IMR-90 (cell line): ENCODE measurements at regions not wholly inside any gene's neighbourhood (a gene's known extent, or its start where the extent isn't known, plus 50 kb on each side); places are given as distances from the start of the nearest gene placed in this dataset.

ENCODE experiments used
- ATAC-seq: fragments of 200-7000 bp; cut with Tn5 transposase; 2 replicates; pipeline ENCODE4 v1.9.1; 2020; ENCODE audit warnings: low read depth, mild to moderate bottlenecking, moderate library complexity
- BruUV-seq: library from RNA; stranded (reverse); fragments of 400-500 nt; replicated peaks from 2 replicates; lab custom pipeline; 2021; lab: Mats Ljungman, UMichigan
- CTCF ChIA-PET: fragments of 300-600 bp; formaldehyde crosslinking; extraction: SDS; loops from one replicate; lab custom pipeline; 2021; ENCODE audit warnings: antibody characterized with exemption; lab: Yijun Ruan, JAX
- POLR2A ChIA-PET: fragments of 300-600 bp; sonication (Branson Sonifier 250); formaldehyde crosslinking; loops from one replicate; lab custom pipeline; 2022; ENCODE audit warnings: antibody characterized with exemption; ENCODE audit not compliant: unreplicated experiment; lab: Charles Lee
- DNase-seq: peaks from one replicate; pipeline ENCODE4 v3.0.0; 2013
- H2AFZ ChIP-seq: replicated peaks from 2 replicates; pipeline ENCODE3; 2013; ENCODE audit warnings: low read length, mild to moderate bottlenecking; ENCODE audit not compliant: poor library complexity
- H2AK5ac ChIP-seq: 2 replicates; pipeline ENCODE4 v1.6.1; 2013; ENCODE audit warnings: low read depth, low read length, inconsistent platforms
- H2AK9ac ChIP-seq: replicated peaks from 2 replicates; pipeline ENCODE3; 2013; ENCODE audit warnings: mild to moderate bottlenecking, low read depth, low read length, moderate library complexity; ENCODE audit not compliant: poor library complexity
- H2BK120ac ChIP-seq: 2 replicates; pipeline ENCODE4 v1.6.1; 2013; ENCODE audit warnings: low read depth, low read length, inconsistent platforms
- H2BK15ac ChIP-seq: 3 replicates; pipeline ENCODE4 v1.6.1; 2013; ENCODE audit warnings: low read depth, low read length, inconsistent platforms
- H2BK20ac ChIP-seq: 2 replicates; pipeline ENCODE4 v1.6.1; 2013; ENCODE audit warnings: low read depth, mild to moderate bottlenecking, inconsistent platforms, low read length, moderate library complexity
- H2BK5ac ChIP-seq: 2 replicates; pipeline ENCODE4 v1.6.1; 2013; ENCODE audit warnings: mild to moderate bottlenecking, low read depth, low read length, inconsistent platforms; ENCODE audit not compliant: poor library complexity, severe bottlenecking
- H3K14ac ChIP-seq: replicated peaks from 2 replicates; pipeline ENCODE4 v1.6.1; 2013; ENCODE audit warnings: low read depth, low read length, inconsistent platforms
- H3K18ac ChIP-seq: 2 replicates; pipeline ENCODE4 v1.6.1; 2013; ENCODE audit warnings: low read depth, low read length, control low read depth
- H3K23ac ChIP-seq: 2 replicates; pipeline ENCODE4 v1.6.1; 2013; ENCODE audit warnings: low read depth, low read length, inconsistent platforms
- H3K27ac ChIP-seq: 2 replicates; pipeline ENCODE4 v1.5.1; 2013; ENCODE audit warnings: mild to moderate bottlenecking, control low read depth, low read length; ENCODE audit not compliant: insufficient read depth
- H3K27me3 ChIP-seq: 2 replicates; pipeline ENCODE4 v1.6.1; 2013; ENCODE audit warnings: low read length; ENCODE audit not compliant: control insufficient read depth, insufficient read depth
- H3K36me3 ChIP-seq: 2 replicates; pipeline ENCODE4 v1.6.1; 2013; ENCODE audit warnings: low read length, mixed read lengths; ENCODE audit not compliant: control insufficient read depth, insufficient read depth
- H3K4ac ChIP-seq: 2 replicates; pipeline ENCODE4 v1.6.1; 2013; ENCODE audit warnings: low read depth, low read length, inconsistent platforms
- H3K4me1 ChIP-seq: 2 replicates; pipeline ENCODE4 v1.6.1; 2013; ENCODE audit warnings: low read length, mixed read lengths; ENCODE audit not compliant: control insufficient read depth, insufficient read depth
- H3K4me2 ChIP-seq: 2 replicates; pipeline ENCODE4 v1.6.1; 2013; ENCODE audit warnings: low read depth, mild to moderate bottlenecking, control low read depth, low read length, moderate library complexity
- H3K4me3 ChIP-seq: 2 replicates; pipeline ENCODE4 v1.5.1; 2013; ENCODE audit warnings: low read depth, mild to moderate bottlenecking, control low read depth, low read length, moderate library complexity; ENCODE audit not compliant: insufficient read depth
- H3K56ac ChIP-seq: 2 replicates; pipeline ENCODE4 v1.6.1; 2013; ENCODE audit warnings: low read length, inconsistent platforms; ENCODE audit not compliant: insufficient read depth; ENCODE audit errors: extremely low read depth
- H3K79me1 ChIP-seq, 2 experiments: 2 replicates each; pipeline ENCODE4 v1.6.1; 2013; ENCODE audit warnings: low read length in 2 of 2, inconsistent platforms in 1 of 2, low read depth in 1 of 2
- H3K9ac ChIP-seq: 2 replicates; pipeline ENCODE4 v1.6.1; 2013; ENCODE audit warnings: low read depth, low read length, control low read depth
- H3K9me1 ChIP-seq: 2 replicates; pipeline ENCODE4 v1.6.1; 2013; ENCODE audit warnings: low read length, inconsistent platforms; ENCODE audit not compliant: insufficient read depth
- H3K9me3 ChIP-seq: 2 replicates; pipeline ENCODE4 v1.6.1; 2013; ENCODE audit warnings: low read length; ENCODE audit not compliant: control insufficient read depth, insufficient read depth
- H4K20me1 ChIP-seq: 2 replicates; pipeline ENCODE4 v1.6.1; 2013; ENCODE audit warnings: low read length, inconsistent platforms; ENCODE audit not compliant: insufficient read depth
- H4K5ac ChIP-seq: 2 replicates; pipeline ENCODE4 v1.6.1; 2013; ENCODE audit warnings: mild to moderate bottlenecking, low read depth, low read length, control low read depth
- H4K8ac ChIP-seq, 2 experiments: 2 replicates each; pipeline ENCODE4 v1.6.1; 2013; ENCODE audit warnings: low read depth in 2 of 2, low read length in 2 of 2, control low read depth in 1 of 2, inconsistent platforms in 1 of 2
- H4K91ac ChIP-seq: 2 replicates; pipeline ENCODE4 v1.6.1; 2013; ENCODE audit warnings: low read depth, low read length, inconsistent platforms; ENCODE audit not compliant: insufficient read depth
- BHLHE40 ChIP-seq: fragments of 150-350 bp; IDR thresholded peaks from 2 replicates; pipeline ENCODE4 v1.6.1; 2016; ENCODE audit warnings: mild to moderate bottlenecking, low read depth, low read length
- CEBPB ChIP-seq: IDR thresholded peaks from 2 replicates; pipeline ENCODE4 v1.6.1; 2012; ENCODE audit warnings: low read depth, low read length, improper control_type of control experiment
- CHD1 ChIP-seq: IDR thresholded peaks from 2 replicates; pipeline ENCODE4 v1.6.1; 2012; ENCODE audit warnings: low read depth, low read length, improper control_type of control experiment
- CTCF ChIP-seq: conservative IDR thresholded peaks from 2 replicates; pipeline ENCODE4 v1.5.1; 2012; ENCODE audit warnings: mild to moderate bottlenecking, low read depth, low read length, improper control_type of control experiment
- ELK1 ChIP-seq: fragments of 150-350 bp; IDR thresholded peaks from 2 replicates; pipeline ENCODE4 v1.6.1; 2016; ENCODE audit warnings: low read depth, mild to moderate bottlenecking, low read length, moderate library complexity, borderline replicate concordance
- FOS ChIP-seq: fragments of 150-350 bp; IDR thresholded peaks from 2 replicates; pipeline ENCODE4 v1.6.1; 2016; ENCODE audit warnings: low read depth, low read length
- MAFK ChIP-seq: IDR thresholded peaks from 2 replicates; pipeline ENCODE4 v1.6.1; 2012; ENCODE audit warnings: low read depth, low read length, improper control_type of control experiment
- MAZ ChIP-seq: IDR thresholded peaks from 2 replicates; pipeline ENCODE4 v1.6.1; 2012; ENCODE audit warnings: low read depth, mild to moderate bottlenecking, low read length, improper control_type of control experiment, moderate library complexity, borderline replicate concordance
- MXI1 ChIP-seq: IDR thresholded peaks from 2 replicates; pipeline ENCODE4 v1.6.1; 2012; ENCODE audit warnings: low read depth, mild to moderate bottlenecking, low read length, moderate library complexity, borderline replicate concordance
- NFE2L2 ChIP-seq: fragments of 150-350 bp; IDR thresholded peaks from 2 replicates; pipeline ENCODE4 v1.6.1; 2016; ENCODE audit warnings: low read depth, mild to moderate bottlenecking, low read length
- POLR2A ChIP-seq: IDR thresholded peaks from 2 replicates; pipeline ENCODE4 v1.6.1; 2012; ENCODE audit warnings: mild to moderate bottlenecking, low read depth, low read length
- RAD21 ChIP-seq: IDR thresholded peaks from 2 replicates; pipeline ENCODE4 v1.6.1; 2012; ENCODE audit warnings: low read length, improper control_type of control experiment
- RCOR1 ChIP-seq: IDR thresholded peaks from 2 replicates; pipeline ENCODE4 v1.6.1; 2012; ENCODE audit warnings: mild to moderate bottlenecking, low read length, improper control_type of control experiment; ENCODE audit not compliant: insufficient replicate concordance
- RFX5 ChIP-seq: IDR thresholded peaks from 2 replicates; pipeline ENCODE4 v1.8.0; 2012; ENCODE audit warnings: low read depth, mild to moderate bottlenecking, low read length, moderate library complexity
- SMC3 ChIP-seq: fragments of 150-350 bp; IDR thresholded peaks from 2 replicates; pipeline ENCODE4 v1.6.1; 2016; ENCODE audit warnings: low read depth, mild to moderate bottlenecking, antibody characterized with exemption, low read length, moderate library complexity
- WGBS, 2 experiments: methylation state at CpG; one replicate each; pipeline versions ENCODE4 v1.1.5 to v1.1.7; 2013; ENCODE audit warnings: missing lambda C conversion rate in 2 of 2; ENCODE audit not compliant: insufficient read length in 1 of 2; ENCODE audit errors: extremely low coverage in 2 of 2; 5-methylcytosine and 5-hydroxymethylcytosine counted together
- dilution Hi-C: fragments of 300-500 bp; cut with HindIII; formaldehyde crosslinking; loops from one replicate; pipeline ENCODE4 v1.14.3; 2018; ENCODE audit warnings: low sequenced_read_pairs; ENCODE audit not compliant: unreplicated experiment
- in situ Hi-C: fragments of 300-500 bp; cut with MboI; formaldehyde crosslinking; loops from 3 replicates; pipeline ENCODE4 v1.14.3; 2019; ENCODE audit warnings: low sequenced_read_pairs, inconsistent platforms, mixed read lengths
- intact Hi-C: fragments of 100-400 bp; cut with micrococcal nuclease; formaldehyde crosslinking; loops from 2 replicates; pipeline ENCODE4 v1.10.0; 2022
- TF ChIP-seq, protein P1 (sequence below): fragments of 150-350 bp; IDR thresholded peaks from 2 replicates; pipeline ENCODE4 v1.6.1; 2017; ENCODE audit warnings: mild to moderate bottlenecking, antibody characterized with exemption, low read length, low read depth

- Histone ChIP-seq H3K4me2 (no peak overlapping the region), H3K4me1 (no peaks in the 10 kb centered on the region), H2AK5ac (no peak overlapping the region), H2BK20ac (no peak overlapping the region), H3K23ac (no peak overlapping the region), H3K18ac (no peak overlapping the region), H3K27me3 (no peaks in the 10 kb centered on the region), H3K4ac (no peak overlapping the region), H3K56ac (no peak overlapping the region), H3K14ac (no peak overlapping the region), H3K9me1 (no peaks in the 10 kb centered on the region), H2BK5ac (no peak overlapping the region), H4K5ac (no peak overlapping the region), H3K4me3 (no peak overlapping the region), H4K91ac (no peak overlapping the region), H2BK120ac (no peak overlapping the region), H2BK15ac (no peak overlapping the region), H3K79me1 (no peaks in the 10 kb centered on the region), H3K27ac (no peak overlapping the region), H4K8ac (no peak overlapping the region), H4K20me1 (no peaks in the 10 kb centered on the region), H3K36me3 (no peaks in the 10 kb centered on the region), H2AK9ac (peak overlapping the region; percentile 3), H3K9me3 (no peaks in the 10 kb centered on the region), H3K9ac (no peak overlapping the region), H2AFZ (no peak overlapping the region)
- dilution Hi-C loops = no loop called here
- intact Hi-C loops = no loop called here
- no TSS peak for BruUV-seq
- WGBS, 2 experiments = no CpG with 5 or more reads among the region's 6 CpGs
- in situ Hi-C loops = no loop called here
- POLR2A ChIA-PET = no interaction called here
- TF ChIP-seq RAD21 (no peak), RCOR1 (no peak), SMC3 (no peak), POLR2A (no peak), MXI1 (no peak), NFE2L2 (no peak), BHLHE40 (no peak), MAZ (no peak), CHD1 (no peak), MAFK (no peak), ELK1 (no peak), CEBPB (no peak), RFX5 (no peak), FOS (no peak), CTCF (no peak)
- TF ChIP-seq, protein P1, sequence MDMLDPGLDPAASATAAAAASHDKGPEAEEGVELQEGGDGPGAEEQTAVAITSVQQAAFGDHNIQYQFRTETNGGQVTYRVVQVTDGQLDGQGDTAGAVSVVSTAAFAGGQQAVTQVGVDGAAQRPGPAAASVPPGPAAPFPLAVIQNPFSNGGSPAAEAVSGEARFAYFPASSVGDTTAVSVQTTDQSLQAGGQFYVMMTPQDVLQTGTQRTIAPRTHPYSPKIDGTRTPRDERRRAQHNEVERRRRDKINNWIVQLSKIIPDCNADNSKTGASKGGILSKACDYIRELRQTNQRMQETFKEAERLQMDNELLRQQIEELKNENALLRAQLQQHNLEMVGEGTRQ = no peak
- CTCF ChIA-PET = interaction anchor here (0.6 kb wide), 1 partner anchor 1595 kb away, joined by 3 read pairs; no protein-coding TSS in a partner anchor
- DNase-seq = no peak
- no peak for ATAC-seq
Measured at GRCh38 chr16:58859958-58860669, 126.0 kb upstream of the GOT2 start.
